H1 (cell line): ENCODE measurements at regions not wholly inside any gene's neighbourhood (a gene's known extent, or its start where the extent isn't known, plus 50 kb on each side); places are given as distances from the start of the nearest gene placed in this dataset.

ENCODE experiments used
- CTCF ChIA-PET: fragments of 300-600 bp; sonication (Branson Sonifier 250); formaldehyde crosslinking; loops from one replicate; lab custom pipeline; 2021; ENCODE audit not compliant: partially characterized antibody; lab: Charles Lee
- POLR2A ChIA-PET: fragments of 300-600 bp; sonication (Branson Sonifier 250); formaldehyde crosslinking; loops from one replicate; lab custom pipeline; 2021; ENCODE audit warnings: inconsistent platforms; ENCODE audit not compliant: partially characterized antibody; lab: Charles Lee
- DNase-seq, 2 experiments: peaks; one replicate each; pipeline versions ENCODE4 v3.0.0 to v3.0.0-alpha.2; 2010 to 2022; ENCODE audit warnings: low spot score in 2 of 2, low read depth in 1 of 2, mixed read lengths in 1 of 2
- FAIRE-seq: peaks from 2 replicates; lab custom pipeline; 2011; peaks lifted over from hg19 to GRCh38; lab: Jason Lieb, UNC
- H2AFZ ChIP-seq: 2 replicates; pipeline ENCODE4 v1.8.1; 2012; ENCODE audit warnings: low read length, inconsistent platforms
- H2AK5ac ChIP-seq: 2 replicates; pipeline ENCODE4 v1.6.1; 2013; ENCODE audit warnings: low read depth, low read length
- H2BK120ac ChIP-seq: replicated peaks from 2 replicates; pipeline ENCODE3; 2013; ENCODE audit warnings: low read depth, low read length, inconsistent platforms
- H2BK12ac ChIP-seq: 2 replicates; pipeline ENCODE4 v1.6.1; 2013; ENCODE audit warnings: low read depth, low read length
- H2BK15ac ChIP-seq: 2 replicates; pipeline ENCODE4 v1.6.1; 2013; ENCODE audit warnings: low read length
- H2BK20ac ChIP-seq: 2 replicates; pipeline ENCODE4 v1.6.1; 2013; ENCODE audit warnings: low read length
- H2BK5ac ChIP-seq: 2 replicates; pipeline ENCODE4 v1.6.1; 2013; ENCODE audit warnings: low read depth, low read length
- H3K14ac ChIP-seq: 2 replicates; pipeline ENCODE4 v1.6.1; 2013; ENCODE audit warnings: inconsistent platforms; ENCODE audit not compliant: insufficient read length
- H3K18ac ChIP-seq: 2 replicates; pipeline ENCODE4 v1.6.1; 2013; ENCODE audit warnings: low read length; ENCODE audit errors: extremely low read depth
- H3K23ac ChIP-seq: 2 replicates; pipeline ENCODE4 v1.6.1; 2013; ENCODE audit warnings: inconsistent platforms; ENCODE audit not compliant: insufficient read length
- H3K23me2 ChIP-seq: 2 replicates; pipeline ENCODE4 v1.6.1; 2013; ENCODE audit warnings: low read depth, low read length
- H3K27ac ChIP-seq: 2 replicates; pipeline ENCODE4 v1.6.1; 2011; ENCODE audit warnings: low read depth, low read length, inconsistent platforms
- H3K27me3 ChIP-seq, 4 experiments: replicated peaks in 1 of 4; 1 replicate in 1 of 4; 2 replicates in 3 of 4; pipeline versions ENCODE4 v1.6.1 to v1.8.1; 2011 to 2013; ENCODE audit warnings: low read length in 3 of 4, mild to moderate bottlenecking in 3 of 4, inconsistent platforms in 2 of 4, mixed read lengths in 2 of 4, moderate library complexity in 1 of 4; ENCODE audit not compliant: control insufficient read depth in 3 of 4, insufficient read depth in 3 of 4; ENCODE audit errors: extremely low read depth in 1 of 4
- H3K36me3 ChIP-seq, 4 experiments: 2 replicates each; pipeline versions ENCODE4 v1.6.1 to v1.8.1; 2011 to 2013; ENCODE audit warnings: mild to moderate bottlenecking in 4 of 4, low read length in 3 of 4, moderate library complexity in 2 of 4, control low read depth in 1 of 4, inconsistent platforms in 1 of 4; ENCODE audit not compliant: insufficient read depth in 4 of 4, control insufficient read depth in 2 of 4
- H3K4ac ChIP-seq: replicated peaks from 2 replicates; pipeline ENCODE3; 2013; ENCODE audit warnings: low read length, low read depth, mixed read lengths, inconsistent platforms; ENCODE audit not compliant: insufficient read length
- H3K4me1 ChIP-seq, 4 experiments: replicated peaks in 1 of 4; 1 replicate in 1 of 4; 2 replicates in 3 of 4; pipeline versions ENCODE4 v1.6.1 to v1.8.1; 2011 to 2013; ENCODE audit warnings: low read length in 3 of 4, inconsistent platforms in 2 of 4, mixed read lengths in 1 of 4; ENCODE audit not compliant: insufficient read depth in 4 of 4, control insufficient read depth in 3 of 4
- H3K4me2 ChIP-seq, 2 experiments: 2 replicates each; pipeline versions ENCODE4 v1.6.1 to v1.8.1; 2011 to 2013; ENCODE audit warnings: low read depth in 2 of 2, low read length in 2 of 2, control low read depth in 1 of 2, inconsistent platforms in 1 of 2, mild to moderate bottlenecking in 1 of 2; ENCODE audit not compliant: insufficient read depth in 1 of 2
- H3K4me3 ChIP-seq, 4 experiments: fragments of 200-600, 300-600 bp in 1 of 4; sonication (generic), shearing (Covaris generic), sonication (Bioruptor Twin) in 1 of 4; 2 replicates each; pipeline versions ENCODE4 v1.5.1 to v1.8.1; 2011 to 2016; ENCODE audit warnings: low read length in 4 of 4, low read depth in 3 of 4, control low read depth in 2 of 4, inconsistent platforms in 2 of 4, mild to moderate bottlenecking in 2 of 4, mixed read lengths in 1 of 4, moderate library complexity in 1 of 4; ENCODE audit not compliant: insufficient read depth in 2 of 4; ENCODE audit errors: extremely low read depth in 1 of 4
- H3K56ac ChIP-seq: replicated peaks from 2 replicates; pipeline ENCODE3; 2013; ENCODE audit warnings: low read depth, mild to moderate bottlenecking, mixed read lengths, low read length, inconsistent platforms; ENCODE audit not compliant: insufficient read length
- H3K79me1 ChIP-seq: 2 replicates; pipeline ENCODE4 v1.6.1; 2013; ENCODE audit warnings: low read depth, low read length, control low read depth
- H3K79me2 ChIP-seq, 2 experiments: 2 replicates each; pipeline versions ENCODE4 v1.6.1 to v1.8.1; 2012 to 2013; ENCODE audit warnings: low read length in 2 of 2, mild to moderate bottlenecking in 2 of 2, inconsistent platforms in 1 of 2; ENCODE audit not compliant: insufficient read depth in 2 of 2, control insufficient read depth in 1 of 2
- H3K9ac ChIP-seq, 4 experiments: replicated peaks in 1 of 4; 1 replicate in 1 of 4; 2 replicates in 3 of 4; pipeline versions ENCODE4 v1.6.1 to v1.8.1; 2011 to 2013; ENCODE audit warnings: low read depth in 3 of 4, low read length in 3 of 4, control low read depth in 2 of 4, mild to moderate bottlenecking in 2 of 4, moderate library complexity in 2 of 4, inconsistent platforms in 1 of 4; ENCODE audit errors: extremely low read depth in 1 of 4
- H3K9me3 ChIP-seq, 2 experiments: 2 replicates each; pipeline versions ENCODE4 v1.6.1 to v1.8.1; 2012 to 2013; ENCODE audit warnings: mild to moderate bottlenecking in 2 of 2, moderate library complexity in 2 of 2, control low read depth in 1 of 2, inconsistent platforms in 1 of 2, low read depth in 1 of 2, low read length in 1 of 2, mixed read lengths in 1 of 2; ENCODE audit not compliant: insufficient read depth in 2 of 2
- H4K20me1 ChIP-seq, 2 experiments: replicated peaks in 1 of 2; 2 replicates each; pipeline versions ENCODE3 to v1.8.1; 2011 to 2013; ENCODE audit warnings: inconsistent platforms in 2 of 2, low read length in 2 of 2, mild to moderate bottlenecking in 1 of 2; ENCODE audit not compliant: insufficient read depth in 2 of 2, control insufficient read depth in 1 of 2
- H4K5ac ChIP-seq: 2 replicates; pipeline ENCODE4 v1.6.1; 2013; ENCODE audit warnings: low read length, low read depth, mixed read lengths, inconsistent platforms; ENCODE audit not compliant: insufficient read length
- H4K8ac ChIP-seq: 2 replicates; pipeline ENCODE4 v1.8.0; 2013; ENCODE audit warnings: mild to moderate bottlenecking, moderate library complexity, low read length, inconsistent platforms; ENCODE audit not compliant: insufficient read depth; ENCODE audit errors: extremely low read depth
- H4K91ac ChIP-seq: replicated peaks from 2 replicates; pipeline ENCODE3; 2013; ENCODE audit warnings: low read length, mixed read lengths, inconsistent platforms; ENCODE audit not compliant: insufficient read length
- BCL11A ChIP-seq, 2 experiments: IDR thresholded peaks; one replicate each; pipeline ENCODE4 v1.6.1; 2011; ENCODE audit warnings: low read depth in 2 of 2, low read length in 2 of 2, mild to moderate bottlenecking in 2 of 2
- CHD2 ChIP-seq: IDR thresholded peaks from 2 replicates; pipeline ENCODE4 v1.6.1; 2012; ENCODE audit warnings: low read length, improper control_type of control experiment
- GABPA ChIP-seq: IDR thresholded peaks from 2 replicates; pipeline ENCODE4 v1.6.1; 2011; ENCODE audit warnings: mild to moderate bottlenecking, low read length, moderate library complexity, borderline replicate concordance; ENCODE audit not compliant: insufficient read depth
- SAP30 ChIP-seq: fragments of 300-600 bp; sonication (generic); IDR thresholded peaks from 2 replicates; pipeline ENCODE4 v1.7.1; 2012; ENCODE audit warnings: low read length, moderate library complexity, mild to moderate bottlenecking, inconsistent platforms; ENCODE audit not compliant: insufficient read depth, insufficient replicate concordance
- WGBS, 2 experiments: shearing (Covaris generic) in 1 of 2; methylation state at CpG; one replicate each; pipeline versions ENCODE4 v1.1.6 to v1.1.7; 2013 to 2015; ENCODE audit warnings: low lambda C conversion rate in 2 of 2, mixed read lengths in 2 of 2, inconsistent platforms in 1 of 2, low coverage in 1 of 2, missing lambda C conversion rate in 1 of 2; ENCODE audit not compliant: insufficient replicate concordance in 2 of 2, insufficient coverage in 1 of 2, insufficient read length in 1 of 2; ENCODE audit errors: extremely low coverage in 1 of 2, missing lambda C conversion rate in 1 of 2; 5-methylcytosine and 5-hydroxymethylcytosine counted together
- TF ChIP-seq, protein P1 (sequence below): IDR thresholded peaks from 2 replicates; pipeline ENCODE4 v1.6.1; 2012; ENCODE audit warnings: inconsistent platforms
- TF ChIP-seq, protein P2 (sequence below): IDR thresholded peaks from 2 replicates; pipeline ENCODE4 v1.6.1; 2012; ENCODE audit warnings: low read length, inconsistent platforms

DNA sequence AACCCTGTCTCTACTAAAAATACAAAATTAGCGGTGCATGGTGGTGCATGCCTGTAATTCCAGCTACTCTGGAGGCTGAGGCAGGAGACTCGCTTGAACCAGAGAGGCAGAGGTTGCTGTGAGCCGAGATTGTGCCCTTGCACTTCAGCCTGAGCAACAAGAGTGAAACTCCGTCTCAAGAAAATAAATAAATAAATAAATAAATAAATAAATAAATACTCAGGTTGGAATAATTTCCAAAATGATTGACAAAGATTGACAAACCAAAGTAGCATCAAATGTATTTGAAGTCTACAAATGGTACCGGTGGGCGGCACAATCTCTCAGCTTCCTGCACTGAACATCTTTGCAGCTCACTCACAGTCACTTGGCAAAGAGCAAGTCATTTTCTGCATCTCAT is 144.1 kb upstream of the NRSN1 start:
- H4K5ac ChIP-seq, result no peak overlapping the region

More for the DNA sequence above, 144.1 kb upstream of the NRSN1 start:
- Histone ChIP-seq H3K4me1 (no peaks in the 10 kb centered on the region), H3K23me2 (no peaks in the 10 kb centered on the region), H3K9me3 (no peaks in the 10 kb centered on the region), H2BK15ac (no peak overlapping the region), H3K9ac (no peak overlapping the region), H2BK20ac (no peak overlapping the region), H3K79me2 (no peaks in the 10 kb centered on the region), H4K8ac (no peak overlapping the region), H3K36me3 (no peaks in the 10 kb centered on the region), H4K91ac (no peak overlapping the region), H2AFZ (no peak overlapping the region), H3K56ac (no peak overlapping the region), H2AK5ac (no peak overlapping the region), H3K27me3 (no peaks in the 10 kb centered on the region), H3K79me1 (no peaks in the 10 kb centered on the region), H4K20me1 (no peaks in the 10 kb centered on the region), H3K4me2 (no peak overlapping the region), H3K4me3 (no peak overlapping the region), H3K27ac (no peak overlapping the region), H2BK5ac (no peak overlapping the region), H2BK12ac (no peak overlapping the region), H3K18ac (no peak overlapping the region), H3K23ac (no peak overlapping the region), H3K14ac (no peak overlapping the region), H3K4ac (no peak overlapping the region), H2BK120ac (no peak overlapping the region)
- ChIA-PET CTCF (no interaction called here), POLR2A (no interaction called here)
- TF ChIP-seq GABPA (no peak), BCL11A (IDR thresholded peaks at IDR 0.05; ENCODE audit: low read depth in 2 of 2, low read length in 2 of 2) (no peak), CHD2 (no peak), SAP30 (no peak)
- TF ChIP-seq, protein P1, sequence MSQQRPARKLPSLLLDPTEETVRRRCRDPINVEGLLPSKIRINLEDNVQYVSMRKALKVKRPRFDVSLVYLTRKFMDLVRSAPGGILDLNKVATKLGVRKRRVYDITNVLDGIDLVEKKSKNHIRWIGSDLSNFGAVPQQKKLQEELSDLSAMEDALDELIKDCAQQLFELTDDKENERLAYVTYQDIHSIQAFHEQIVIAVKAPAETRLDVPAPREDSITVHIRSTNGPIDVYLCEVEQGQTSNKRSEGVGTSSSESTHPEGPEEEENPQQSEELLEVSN, result no peak
- TF ChIP-seq, protein P2, sequence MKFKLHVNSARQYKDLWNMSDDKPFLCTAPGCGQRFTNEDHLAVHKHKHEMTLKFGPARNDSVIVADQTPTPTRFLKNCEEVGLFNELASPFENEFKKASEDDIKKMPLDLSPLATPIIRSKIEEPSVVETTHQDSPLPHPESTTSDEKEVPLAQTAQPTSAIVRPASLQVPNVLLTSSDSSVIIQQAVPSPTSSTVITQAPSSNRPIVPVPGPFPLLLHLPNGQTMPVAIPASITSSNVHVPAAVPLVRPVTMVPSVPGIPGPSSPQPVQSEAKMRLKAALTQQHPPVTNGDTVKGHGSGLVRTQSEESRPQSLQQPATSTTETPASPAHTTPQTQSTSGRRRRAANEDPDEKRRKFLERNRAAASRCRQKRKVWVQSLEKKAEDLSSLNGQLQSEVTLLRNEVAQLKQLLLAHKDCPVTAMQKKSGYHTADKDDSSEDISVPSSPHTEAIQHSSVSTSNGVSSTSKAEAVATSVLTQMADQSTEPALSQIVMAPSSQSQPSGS, result no peak
- WGBS, 2 experiments, result 93% methylated on average over 6 of the region's 6 CpGs; no CpG with 5 or more reads in 1 of the 2 experiments
- no peak for FAIRE-seq
- no peak for DNase-seq
